GM23248 (cell line): ENCODE measurements at regions not wholly inside any gene's neighbourhood (a gene's known extent, or its start where the extent isn't known, plus 50 kb on each side); places are given as distances from the start of the nearest gene placed in this dataset.

ENCODE experiments used
- EZH2 ChIP-seq: fragments of 200-600 bp; sonication (generic); IDR thresholded peaks from 2 replicates; pipeline ENCODE4 v1.6.1; 2018; ENCODE audit warnings: antibody characterized with exemption, mild to moderate bottlenecking; ENCODE audit not compliant: insufficient read depth, poor library complexity, severe bottlenecking
- EZH2phosphoT487 ChIP-seq: fragments of 200-600 bp; sonication (generic); IDR thresholded peaks from 2 replicates; pipeline ENCODE4 v1.6.1; 2018; ENCODE audit warnings: antibody characterized with exemption, moderate library complexity, mild to moderate bottlenecking, low read depth; ENCODE audit not compliant: insufficient read depth

DNA sequence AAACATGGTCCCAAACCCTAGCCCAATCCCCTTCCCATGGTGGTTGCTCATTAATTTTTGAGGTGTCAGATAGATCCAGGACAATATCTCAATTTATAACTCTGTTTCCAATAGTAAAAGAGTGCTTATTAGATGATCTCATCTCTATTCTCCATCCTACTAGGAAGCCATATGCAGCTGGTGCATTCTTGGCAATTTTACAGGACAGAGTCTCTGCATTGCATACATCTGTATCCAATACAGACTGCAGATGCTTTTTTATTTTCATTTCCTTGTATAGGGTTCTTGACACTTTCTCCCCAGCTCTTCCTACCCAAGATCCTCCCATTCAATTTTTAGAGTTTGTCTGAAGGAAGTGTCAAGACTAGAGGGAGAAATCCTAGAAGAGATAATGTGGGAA lies 194.8 kb upstream of the DPH6 start:
- TF ChIP-seq EZH2phosphoT487 (no peak), EZH2 (no peak)
